ENCODE measurements at regions not wholly inside any gene's neighbourhood (a gene's known extent, or its start where the extent isn't known, plus 50 kb on each side); places are given as distances from the start of the nearest gene placed in this dataset.

DNA sequence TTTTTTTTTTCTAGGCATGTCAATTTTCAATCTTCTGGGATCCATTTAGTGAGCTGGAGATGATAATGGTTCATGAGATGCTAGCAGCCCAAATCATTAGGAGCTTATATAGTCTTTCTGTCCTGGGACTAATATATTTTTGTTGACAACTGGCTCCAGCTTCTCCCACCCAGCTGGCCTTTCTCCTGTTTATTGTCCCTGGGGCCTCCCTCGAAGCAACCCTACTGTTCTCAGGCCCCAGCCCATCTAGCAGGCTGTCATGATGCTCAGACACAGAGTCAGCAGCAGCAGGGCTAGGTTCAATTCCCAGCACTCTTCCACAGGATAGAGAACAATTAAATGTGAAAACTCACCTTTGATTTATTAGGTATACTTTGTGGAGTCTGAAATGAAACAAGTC is 127.6 kb upstream of the MID1 start:
- no peak for DNase-seq (ENCODE audit: low spot score)

DNA sequence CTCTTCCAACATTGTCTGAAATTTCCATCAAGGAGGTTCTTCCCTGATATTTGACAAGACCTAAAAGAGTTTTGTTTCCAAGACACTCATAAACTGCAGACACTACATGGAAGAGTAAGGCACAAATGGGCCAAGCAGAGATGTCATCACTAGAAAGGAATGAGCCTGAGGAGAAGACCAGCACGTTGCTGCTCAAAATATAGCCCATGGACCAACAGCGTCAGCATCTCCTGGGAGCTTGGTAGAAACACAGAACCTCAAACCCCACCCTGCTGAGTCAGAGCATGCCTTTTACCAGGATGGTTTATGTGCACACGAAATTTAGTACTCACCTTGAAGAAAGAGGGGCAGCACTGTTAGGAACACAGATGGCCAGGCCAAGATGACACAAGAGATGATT is 128.7 kb upstream of the MID1 start:
- DNase-seq (ENCODE audit: low spot score), result no peak

DNA sequence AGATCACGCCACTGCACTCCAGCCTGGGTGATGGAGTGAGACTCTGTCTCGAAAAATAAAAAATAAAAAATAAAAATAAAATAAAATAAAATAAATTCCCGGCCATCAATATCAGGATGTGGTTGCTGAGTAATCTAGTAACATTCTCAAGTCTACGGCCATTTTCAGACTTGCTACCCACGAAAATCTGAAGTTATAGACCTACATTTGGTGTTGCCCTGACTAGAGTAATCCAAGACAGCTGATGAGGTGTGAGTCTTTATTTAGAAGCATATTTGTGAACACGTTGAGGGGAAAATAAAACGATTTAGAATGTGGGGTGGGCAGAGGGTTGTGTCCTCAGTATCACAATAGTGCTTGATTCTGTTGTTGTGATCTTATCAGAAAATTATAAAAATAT is 130.2 kb upstream of the MID1 start:
- DNase-seq (ENCODE audit: low spot score), result no peak

DNA sequence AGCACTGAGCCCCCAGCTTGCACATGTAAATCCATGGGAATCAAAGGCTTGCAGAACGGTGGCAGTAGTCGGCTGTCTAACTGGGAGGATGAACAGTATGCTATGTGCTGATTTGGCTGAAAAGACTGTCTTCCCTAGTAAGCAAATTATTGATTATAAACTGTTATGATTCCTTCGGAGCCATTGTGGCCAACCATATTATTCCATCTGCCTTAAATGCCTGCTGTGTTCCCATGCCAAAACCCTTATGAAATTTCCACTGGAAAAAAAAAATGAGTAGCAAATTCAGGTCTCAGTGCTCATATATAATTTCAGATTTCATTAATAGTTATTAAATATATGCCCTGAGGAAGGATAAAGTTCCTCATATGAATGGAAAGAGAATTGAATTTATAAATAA is 132.7 kb upstream of the MID1 start:
- DNase-seq (ENCODE audit: low spot score), result no peak

DNA sequence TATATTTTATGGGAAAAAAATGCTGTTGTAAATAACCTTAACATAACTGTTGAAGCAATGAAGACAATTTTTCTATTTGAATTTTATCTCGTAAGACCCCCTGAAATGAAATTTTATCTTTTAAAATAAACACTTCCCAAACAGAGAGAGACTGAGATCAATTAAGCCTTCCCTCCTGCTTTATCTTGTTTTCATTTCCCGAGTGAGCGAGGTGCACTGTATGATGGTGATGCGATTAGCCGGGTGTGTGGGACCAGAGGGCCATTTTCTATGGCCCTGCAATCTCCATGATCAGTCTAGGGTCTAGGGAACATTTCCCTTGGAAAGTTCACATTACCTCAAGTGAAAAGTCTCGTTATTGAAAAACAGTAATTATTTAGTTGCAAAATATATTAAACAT is 134.1 kb upstream of the MID1 start:
- DNase-seq (ENCODE audit: low spot score), result no peak

DNA sequence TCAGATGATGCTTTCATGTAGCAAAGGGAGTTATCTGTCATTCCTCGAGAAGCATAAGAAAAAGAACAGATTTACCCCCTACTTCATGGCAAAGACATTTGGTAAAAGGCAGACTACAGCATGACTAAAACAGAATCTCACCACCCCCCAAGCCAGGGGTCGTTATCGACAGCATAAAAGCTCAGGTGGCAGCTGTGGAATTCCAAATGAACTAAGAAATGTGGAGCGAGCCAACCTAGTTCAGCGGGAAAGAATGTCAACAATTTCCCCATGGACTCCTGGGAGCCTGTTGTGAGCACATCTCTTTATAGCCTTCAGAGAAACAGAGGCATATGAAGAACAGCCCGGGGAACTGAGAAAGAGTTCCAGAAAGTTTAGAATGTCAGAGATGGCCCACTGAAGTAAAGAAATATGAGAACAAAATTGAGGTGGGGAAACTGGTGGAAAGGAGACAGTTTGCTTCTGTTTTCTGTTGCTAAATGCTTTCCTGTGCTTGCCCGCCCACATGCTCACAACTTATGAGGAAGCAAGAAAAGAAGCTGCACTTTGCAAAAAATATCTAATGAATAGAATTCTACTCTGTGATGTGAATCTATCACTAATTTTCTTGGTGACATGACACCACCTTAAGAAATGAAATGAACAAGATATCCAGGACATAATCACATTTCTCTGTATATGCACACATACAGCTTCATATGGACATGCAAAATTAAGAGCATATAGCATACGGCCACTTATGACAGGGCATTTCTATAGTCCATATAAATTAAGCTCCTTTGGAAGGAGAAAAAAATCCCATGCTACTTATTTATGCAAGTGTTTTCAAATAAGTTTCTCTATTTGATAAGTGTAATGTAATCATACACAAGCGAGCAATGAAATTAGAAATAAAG is 135.3 kb upstream of the MID1 start:
- DNase-seq (ENCODE audit: low spot score), result peak; percentile 39

DNA sequence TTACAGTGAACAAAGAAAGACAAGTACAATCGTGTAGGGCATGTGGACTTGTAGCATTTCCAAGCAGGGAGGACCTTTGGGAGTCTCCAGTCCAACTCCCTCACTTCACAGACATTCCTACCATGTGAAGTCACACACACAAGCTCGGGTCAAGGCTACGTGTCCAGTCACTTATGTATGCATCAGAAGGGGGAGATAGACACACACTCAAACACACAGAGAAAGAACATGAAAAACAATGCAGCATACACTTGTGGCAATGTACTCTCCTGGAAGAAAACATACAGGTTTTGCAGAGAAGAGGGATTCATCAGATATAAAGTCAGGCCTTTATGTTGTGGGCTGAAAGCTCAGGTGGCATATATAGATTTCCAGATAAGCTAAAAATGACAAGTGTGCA is 136.1 kb upstream of the MID1 start:
- DNase-seq (ENCODE audit: low spot score), result peak; percentile 68

DNA sequence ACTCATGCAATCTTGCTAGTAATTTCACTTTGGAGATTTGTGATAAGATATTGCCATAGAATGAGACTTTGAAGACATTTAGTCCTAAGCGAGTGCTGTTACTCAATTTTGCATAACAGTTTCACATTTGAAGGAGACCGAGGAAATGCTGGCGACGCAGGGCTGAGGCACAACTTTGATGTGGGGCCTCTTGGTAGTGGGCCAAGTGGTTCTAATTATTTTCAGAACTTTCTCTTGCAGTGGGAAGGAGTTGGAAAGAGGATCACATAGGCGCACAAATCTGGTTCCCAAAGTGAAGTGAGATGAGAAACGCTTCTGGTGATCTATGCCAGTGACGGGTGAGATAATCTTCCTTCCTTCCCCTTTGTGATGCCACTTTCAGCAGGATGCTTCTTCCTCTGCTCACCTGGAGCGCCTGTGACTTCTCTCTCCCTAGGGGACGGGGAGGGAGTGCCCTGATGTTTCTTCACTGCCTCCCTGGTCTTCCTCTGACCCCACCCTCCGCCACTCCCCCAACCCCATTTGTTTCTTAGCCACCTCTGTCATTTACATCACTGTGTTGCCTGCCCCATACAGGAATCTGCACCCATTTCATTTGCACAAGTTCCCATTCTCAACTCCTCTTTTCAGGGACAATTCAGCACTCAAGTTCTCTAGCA is 138.9 kb upstream of the MID1 start:
- no peak for DNase-seq (ENCODE audit: low spot score)

DNA sequence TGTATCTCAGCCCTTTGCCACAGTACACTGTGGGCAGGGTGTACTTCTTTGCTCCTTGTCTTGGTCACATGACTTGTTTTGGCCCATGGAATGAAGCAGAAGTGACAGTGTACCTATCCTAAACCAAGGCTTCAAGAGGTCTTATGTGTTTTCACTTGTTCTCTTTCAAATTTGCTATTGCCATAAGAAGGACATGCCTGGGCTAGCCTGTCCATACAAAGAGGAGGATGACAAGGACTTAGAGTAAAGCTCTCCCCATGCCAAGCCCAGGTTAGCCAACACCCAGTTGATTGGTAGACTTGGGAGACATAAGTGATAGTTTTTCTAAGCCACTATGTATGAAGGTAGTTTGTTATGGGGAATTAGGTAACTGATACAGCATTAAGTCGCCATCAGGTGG is 141.1 kb upstream of the MID1 start:
- no peak for DNase-seq (ENCODE audit: low spot score)

DNA sequence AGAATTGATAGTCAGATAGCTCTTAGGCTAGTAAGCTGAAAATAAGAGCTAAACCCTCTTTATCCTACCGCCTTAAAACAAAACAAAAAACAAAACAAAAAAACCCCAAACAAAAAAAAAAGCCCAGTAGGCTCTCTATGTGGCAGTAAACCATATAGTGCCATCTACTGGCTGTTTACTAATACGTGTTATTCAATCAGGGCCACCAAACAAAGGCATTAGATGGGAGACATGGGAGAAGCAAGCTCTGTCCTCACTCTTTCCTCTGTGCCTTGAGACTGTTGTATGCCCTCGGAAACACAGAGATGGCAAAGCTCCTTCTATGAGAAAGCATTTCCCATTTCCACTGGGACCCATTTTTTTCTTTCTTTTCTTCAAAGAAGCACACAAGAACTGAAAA is 148.8 kb upstream of the MID1 start:
- peak; percentile 15 for DNase-seq (ENCODE audit: low spot score)

DNA sequence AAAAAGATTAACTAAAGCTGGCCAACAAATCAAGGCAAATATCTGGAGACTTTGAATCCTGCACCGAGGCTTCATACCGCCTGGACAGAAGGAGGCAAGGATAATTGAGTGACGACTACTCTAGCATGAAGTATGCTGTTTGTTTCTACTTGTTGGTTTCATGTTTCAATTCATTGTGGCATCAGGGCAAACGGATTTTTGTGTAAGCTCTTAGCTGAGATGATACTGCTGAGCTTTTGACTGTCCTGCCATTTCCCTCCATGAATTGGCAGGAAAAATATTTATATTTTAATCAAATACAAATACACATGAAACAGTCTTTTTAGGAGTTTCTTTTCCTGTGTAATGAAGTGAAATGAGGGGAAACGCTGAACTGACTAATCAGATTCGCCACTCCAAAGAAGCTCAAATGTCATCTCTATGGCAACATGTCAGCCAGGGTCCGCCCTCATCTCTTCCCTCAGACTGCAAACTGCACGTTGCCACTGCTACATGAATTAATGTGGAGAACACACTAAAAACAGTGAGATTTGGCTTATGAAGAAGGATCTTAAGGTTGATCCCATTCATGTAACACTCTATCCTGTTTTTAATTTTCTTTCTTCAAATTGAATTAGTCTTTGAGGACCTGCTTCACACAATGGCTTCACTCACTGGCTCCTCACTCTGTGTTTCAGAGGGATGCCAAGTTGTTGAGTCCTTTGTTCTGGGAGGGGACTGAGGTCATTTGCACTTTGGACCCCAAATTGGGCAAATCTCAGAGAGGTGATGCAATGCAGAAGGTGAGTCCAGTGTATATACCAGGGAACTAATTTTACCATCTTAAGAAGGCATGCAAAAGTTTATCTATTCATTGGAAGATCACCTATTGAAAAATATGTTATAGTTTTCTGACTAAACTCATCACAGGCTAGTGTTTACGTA is 149.6 kb upstream of the MID1 start:
- peak; percentile 15 for DNase-seq (ENCODE audit: low spot score)

DNA sequence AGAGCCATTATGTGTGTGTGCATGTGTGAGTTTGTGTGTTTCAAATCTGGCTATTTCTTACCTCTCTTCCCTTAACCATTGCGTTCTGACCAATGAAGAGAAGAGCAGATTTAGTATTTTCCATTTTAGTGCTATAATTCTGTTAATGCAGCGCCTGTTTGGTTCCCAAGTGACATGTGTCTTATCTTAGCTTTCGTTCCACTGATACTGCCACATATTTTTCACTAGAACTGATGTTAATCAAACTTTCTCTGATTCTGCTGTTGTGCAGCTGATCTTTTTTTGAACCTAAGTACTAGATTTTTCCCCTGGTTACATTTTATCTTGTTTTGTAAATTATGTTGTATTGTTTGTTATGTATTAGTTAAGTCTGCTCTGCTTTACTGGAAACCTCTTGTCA is 152.9 kb upstream of the MID1 start:
- DNase-seq (ENCODE audit: low spot score), result no peak

DNA sequence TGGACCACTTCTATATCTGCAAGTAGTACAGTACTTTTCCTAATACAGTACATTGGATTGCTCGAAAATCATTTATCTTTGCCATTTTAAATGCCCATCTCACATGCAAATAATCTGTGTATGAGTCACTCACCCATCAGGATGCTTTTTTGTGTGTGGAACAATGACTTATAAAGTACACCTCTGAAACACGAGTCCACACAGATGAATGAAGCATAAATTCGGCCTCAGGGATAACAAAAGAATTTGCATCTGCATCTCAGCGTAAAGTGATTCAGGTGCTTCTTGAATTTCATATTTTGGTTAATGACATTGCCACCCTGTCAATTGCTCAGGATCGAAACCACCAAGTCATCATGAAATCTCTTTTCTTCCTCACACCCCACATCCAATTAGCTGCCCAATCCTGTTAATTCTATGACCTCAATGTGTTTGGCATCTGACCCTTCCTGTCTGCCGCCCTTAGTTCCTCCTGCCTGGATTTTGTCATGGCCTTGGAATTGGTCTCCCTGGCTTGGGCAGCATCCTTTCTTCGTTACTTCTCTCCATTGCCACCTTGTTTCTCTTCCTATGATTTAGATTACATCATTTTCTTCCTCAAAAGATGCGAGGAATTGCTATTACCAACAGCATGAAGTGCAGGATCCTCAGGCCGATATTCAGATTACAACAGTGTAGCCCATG is 161.6 kb upstream of the MID1 start:
- DNase-seq (ENCODE audit: low spot score), result no peak

DNA sequence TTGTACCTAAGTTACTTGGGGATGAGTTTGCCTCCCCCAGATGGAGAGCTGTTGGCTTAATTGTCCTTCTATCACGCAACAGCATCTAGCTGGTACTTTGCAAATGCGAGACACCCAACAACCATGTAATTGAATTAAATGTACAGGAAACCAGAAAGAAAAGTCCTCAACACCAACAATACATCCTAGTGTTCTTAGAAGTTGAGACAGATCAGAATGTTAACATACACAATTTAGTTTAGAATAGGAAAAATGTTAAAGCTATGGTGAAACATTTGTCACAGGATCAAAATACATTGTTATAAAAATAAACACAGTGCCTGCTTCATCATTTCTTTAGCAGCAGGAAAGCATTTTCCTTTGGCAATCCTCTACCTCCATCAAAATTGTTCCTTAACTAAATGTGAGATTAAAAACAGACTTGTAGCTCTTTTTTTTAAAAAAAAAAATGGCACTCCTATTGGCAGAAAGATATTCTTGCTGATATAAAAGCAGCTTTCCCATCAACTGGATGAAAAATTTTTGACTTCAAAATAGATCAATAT is 163.1 kb upstream of the MID1 start:
- no peak for DNase-seq (ENCODE audit: low spot score)

DNA sequence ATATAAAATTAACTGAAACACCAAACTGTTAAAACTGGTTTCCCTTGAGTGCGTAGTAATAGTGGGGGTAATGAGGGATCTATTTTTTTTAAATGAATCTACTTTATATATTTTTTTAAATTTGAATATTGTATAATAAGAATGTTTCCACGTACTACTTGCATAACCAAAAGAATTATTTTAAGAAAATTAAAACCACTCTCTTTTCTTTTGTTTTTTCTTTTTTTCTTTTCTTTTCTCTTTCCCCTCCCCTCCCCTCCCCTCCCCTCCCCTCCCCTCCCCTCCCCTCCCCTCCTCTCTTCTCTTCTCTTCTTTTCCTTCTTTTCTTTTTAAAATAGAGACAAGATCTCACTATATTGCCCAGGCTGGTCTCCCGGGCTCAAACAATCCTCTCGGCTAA is 166.9 kb upstream of the MID1 start:
- DNase-seq (ENCODE audit: low spot score), result no peak

DNA sequence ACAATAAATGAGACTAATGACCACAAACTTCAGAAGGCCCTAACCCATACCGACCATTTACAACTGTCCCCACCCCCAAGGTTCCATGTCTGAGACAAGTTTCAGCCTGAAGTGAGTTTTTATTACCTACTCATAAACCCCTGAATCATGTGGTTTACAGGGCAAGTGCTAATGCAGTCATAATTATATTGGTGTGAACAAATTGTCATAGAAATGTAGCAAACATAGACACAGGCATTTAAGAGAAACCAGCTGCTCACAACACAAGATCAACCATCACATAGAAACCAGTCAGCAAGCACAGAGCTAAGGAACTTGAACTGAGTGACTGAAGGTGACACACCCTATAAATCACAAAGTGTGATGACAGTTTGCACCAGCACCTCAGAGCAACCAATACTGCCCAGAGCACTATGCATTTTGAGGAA is 173.8 kb upstream of the MID1 start:
- no peak for DNase-seq (ENCODE audit: low spot score)

DNA sequence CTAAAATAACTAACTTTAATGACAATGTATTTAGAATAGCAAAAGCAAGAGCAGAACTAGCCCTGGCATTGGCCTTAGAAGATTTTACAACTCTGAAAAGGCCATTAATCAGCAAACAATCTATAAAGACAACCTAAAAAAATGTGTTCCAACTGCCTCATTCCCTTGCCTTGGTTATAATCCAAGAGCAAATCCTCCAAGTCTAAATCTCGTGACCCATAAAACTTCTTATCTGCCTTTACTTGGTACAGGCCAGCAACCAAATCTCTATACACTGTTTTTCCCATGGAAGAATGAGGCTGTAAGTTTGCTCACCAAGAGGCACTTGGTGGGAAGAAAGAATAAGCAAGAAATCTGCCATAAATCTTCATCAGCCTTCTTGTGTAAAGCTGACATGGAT is 175.3 kb upstream of the MID1 start:
- no peak for DNase-seq (ENCODE audit: low spot score)

DNA sequence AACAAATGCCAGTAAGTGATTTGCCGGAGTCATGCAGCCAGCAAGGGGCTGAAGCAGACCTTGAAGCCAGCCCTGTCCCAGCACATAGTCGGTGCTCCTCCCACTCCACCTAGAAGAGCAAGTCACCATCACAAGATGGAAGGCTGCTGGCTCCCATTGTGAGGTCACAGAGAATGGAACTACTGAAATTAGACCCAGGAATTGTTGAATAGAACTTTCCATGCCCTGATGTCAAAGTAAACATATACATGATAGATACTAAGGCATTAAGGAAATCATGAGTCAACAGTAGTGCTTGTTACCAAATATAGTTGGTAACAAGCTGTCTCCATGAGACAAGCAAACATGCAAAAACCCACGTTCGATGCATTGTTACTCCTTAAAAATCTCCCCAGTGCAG is 177.1 kb upstream of the MID1 start:
- DNase-seq (ENCODE audit: low spot score), result peak; percentile 7

DNA sequence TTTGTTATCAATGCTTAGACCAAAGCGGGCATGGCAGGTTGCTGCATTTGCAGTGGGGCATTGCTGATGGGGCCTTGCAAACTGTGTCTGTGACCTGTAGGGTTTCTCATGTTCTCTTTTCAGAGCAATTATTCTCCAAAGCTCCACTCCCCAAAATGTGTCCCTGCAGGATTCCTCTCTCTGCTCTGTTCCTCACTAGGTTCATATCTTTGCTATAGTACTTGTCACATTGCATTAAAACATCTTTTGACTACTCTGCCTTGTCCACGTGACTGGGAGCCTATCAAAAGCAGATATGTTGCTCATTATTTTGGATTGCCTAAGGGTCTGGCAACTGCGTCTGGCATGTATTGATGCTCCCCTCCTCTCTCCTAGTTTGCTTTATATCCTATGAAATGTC is 177.7 kb upstream of the MID1 start:
- no peak for DNase-seq (ENCODE audit: low spot score)

DNA sequence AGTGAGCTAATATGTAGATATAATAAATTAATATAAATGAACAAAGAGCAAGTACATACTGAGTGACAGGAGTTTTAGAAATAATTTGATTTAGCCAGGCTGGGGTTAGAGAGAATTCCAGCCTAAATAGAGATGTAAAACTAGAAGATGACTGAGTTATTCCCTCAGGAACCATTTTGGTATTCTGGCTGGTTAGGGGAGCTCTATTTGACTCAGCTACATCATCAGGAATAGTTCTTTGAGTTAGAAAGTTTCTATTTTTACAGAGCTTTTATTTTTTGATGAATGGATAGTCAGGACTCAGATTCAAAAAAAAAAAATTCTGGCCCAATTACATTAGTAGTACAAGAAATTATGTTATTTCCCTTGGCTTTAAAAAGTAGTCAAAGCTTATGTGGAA is 180.4 kb upstream of the MID1 start:
- no peak for DNase-seq (ENCODE audit: low spot score)

DNA sequence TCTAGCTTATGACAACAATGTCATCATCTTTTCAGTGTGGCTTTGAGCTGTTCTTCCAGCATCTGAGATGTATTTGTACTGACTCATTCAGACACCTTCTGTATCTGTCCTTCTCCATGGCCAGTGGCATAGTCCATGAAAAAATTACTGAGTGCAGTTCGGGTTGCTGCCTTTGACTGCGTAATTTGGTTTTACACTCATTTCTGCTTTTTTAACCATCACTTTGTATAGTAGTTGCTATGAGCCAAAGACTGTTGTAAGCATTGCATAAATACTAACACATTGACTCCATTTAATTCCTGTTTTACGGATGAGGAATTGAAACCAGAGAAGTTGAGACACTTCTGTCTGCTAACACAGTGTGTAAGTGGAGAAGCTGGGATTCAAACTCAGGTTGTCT is 190.7 kb upstream of the MID1 start:
- DNase-seq (ENCODE audit: low spot score), result no peak

DNA sequence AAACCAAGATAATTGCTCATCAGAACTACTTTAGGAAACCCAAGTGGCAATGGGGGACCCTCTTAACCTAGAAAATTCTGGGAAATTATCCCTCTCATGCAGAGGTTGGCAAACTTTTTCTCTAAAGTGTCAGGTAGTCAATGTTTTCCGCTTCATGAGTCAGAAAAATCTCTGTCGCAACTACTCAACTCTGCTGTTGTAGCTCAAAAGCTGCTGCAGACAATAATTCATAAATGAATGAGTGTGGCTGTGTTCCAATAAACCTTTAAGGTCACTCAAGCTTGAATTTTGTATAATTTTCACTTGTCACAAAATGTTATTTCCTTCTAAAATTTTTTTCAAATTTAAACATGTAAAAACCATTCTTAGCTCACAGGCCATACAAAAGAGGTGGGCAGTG is 193.4 kb upstream of the MID1 start:
- DNase-seq (ENCODE audit: low spot score), result no peak
